SW480 (cell line): ENCODE measurements at regions not wholly inside any gene's neighbourhood (a gene's known extent, or its start where the extent isn't known, plus 50 kb on each side); places are given as distances from the start of the nearest gene placed in this dataset.
A peak's percentile ranks its signal among the peaks of the same experiment; 100 is the strongest.

Experiments used
- DNase-seq: peaks from one replicate; pipeline ENCODE4 v3.0.0-alpha.2; 2016; ENCODE audit warnings: low spot score

- DNase-seq = no peak
Measured at GRCh38 chr1:39107341-39108290, 81.5 kb downstream of the NDUFS5 start.

GRCh38 chr1:39109644-39110043 lies 83.5 kb downstream of the NDUFS5 start:
- DNase-seq = no peak

DNA sequence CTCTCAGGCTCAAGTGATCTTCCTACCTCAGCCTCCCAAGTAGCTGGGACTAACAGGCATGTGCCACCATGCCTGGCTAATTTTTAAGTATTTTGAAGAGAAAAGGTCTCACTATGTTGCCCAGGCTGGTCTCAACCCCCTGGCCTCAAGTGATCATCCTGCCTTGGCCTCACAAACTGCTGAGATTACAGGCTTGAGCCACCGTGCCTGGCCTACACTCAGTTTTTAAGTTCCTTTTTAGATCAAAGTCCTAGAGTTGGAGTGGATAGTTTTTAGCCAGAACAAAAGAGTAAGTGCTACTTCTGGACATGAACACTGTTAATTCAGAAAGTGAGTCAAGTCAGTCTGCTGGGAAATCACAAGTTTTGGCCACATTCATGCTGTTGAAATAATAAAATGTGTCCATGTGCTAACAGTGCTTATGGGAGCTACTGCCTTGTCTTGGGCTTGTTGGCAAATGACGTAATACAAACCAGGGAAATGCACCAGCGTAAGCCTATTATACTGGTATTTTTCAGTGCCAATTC lies 84.2 kb downstream of the NDUFS5 start:
- DNase-seq = no peak

GRCh38 chr1:39110882-39111281 lies 84.7 kb downstream of the NDUFS5 start:
- no peak for DNase-seq

DNA sequence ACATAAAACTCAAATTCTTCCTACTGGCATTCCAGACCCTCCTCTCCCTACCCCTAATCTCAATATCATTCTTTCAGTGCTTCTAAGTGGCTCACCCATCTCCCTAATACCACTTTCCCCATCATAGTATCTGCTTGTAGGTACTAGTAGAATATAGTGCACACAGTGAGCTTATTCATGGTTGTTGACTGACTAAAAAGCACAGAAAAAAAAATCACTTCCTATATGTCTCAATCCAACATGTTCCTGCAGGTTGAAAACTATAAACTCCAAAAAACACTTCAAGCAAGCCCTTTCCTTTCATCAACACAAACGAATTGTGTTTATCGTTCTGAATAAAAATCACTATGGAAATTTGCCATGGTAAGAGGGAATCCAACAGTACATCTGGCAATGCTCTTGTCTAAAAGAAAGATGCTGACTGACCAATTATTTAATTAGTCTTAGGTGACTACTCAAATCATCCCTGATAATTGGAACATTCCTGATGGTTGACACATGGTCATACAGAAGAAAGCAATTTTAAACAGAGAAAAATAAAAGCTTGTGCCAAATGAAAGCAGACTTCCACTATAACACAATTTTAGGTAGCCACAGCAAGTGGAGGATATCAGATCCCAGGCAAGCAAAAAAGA lies 87.1 kb downstream of the NDUFS5 start:
- DNase-seq = no peak

DNA sequence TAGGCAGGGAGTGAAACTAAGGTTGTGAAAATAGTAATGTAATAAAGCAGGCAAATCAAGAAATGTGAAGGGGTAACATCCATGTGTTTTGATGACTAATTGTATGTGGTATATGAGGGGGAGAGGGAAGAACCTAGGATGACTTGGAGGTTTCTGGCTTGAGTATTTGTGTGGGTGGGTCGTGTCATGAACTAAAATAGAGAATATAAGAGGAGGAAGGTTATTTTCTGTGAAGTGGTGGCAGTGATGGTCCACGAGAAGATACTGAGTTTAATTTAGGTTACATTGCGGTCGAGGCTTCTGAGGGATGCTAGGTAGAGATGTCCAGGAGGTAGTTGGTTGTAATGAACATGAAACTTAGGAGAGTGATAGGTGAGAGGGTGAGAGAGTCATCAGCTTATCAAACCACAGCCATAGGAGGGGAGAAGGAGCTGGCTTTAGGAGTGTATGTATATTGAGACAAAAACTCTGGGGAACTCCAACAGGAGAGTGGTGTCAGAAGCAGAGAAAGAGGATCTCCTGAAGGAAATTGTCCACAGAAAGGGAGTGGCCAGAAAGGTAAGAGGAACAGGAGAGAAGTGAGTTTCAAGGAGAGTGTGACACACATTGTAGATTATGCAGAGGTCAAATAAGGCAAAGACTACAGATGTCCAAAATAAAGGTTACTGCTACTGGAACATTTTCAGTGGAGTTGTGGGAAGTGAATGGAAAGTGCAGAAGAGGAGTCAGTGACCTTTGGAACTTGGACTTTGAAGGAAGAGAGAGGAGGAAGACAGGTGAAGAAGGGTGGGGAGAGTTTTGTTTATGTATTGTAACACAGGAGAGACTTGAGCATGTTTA lies 89.0 kb upstream of the MACF1 start:
- peak; percentile 39 for DNase-seq

- DNase-seq = no peak
Measured at GRCh38 chr1:39116116-39116607, 88.3 kb upstream of the MACF1 start.

GRCh38 chr1:39116860-39117728 lies 87.4 kb upstream of the MACF1 start:
- peak; percentile 93 for DNase-seq

- DNase-seq = peak; percentile 24
Measured at GRCh38 chr1:39117899-39118450, 86.5 kb upstream of the MACF1 start.

DNA sequence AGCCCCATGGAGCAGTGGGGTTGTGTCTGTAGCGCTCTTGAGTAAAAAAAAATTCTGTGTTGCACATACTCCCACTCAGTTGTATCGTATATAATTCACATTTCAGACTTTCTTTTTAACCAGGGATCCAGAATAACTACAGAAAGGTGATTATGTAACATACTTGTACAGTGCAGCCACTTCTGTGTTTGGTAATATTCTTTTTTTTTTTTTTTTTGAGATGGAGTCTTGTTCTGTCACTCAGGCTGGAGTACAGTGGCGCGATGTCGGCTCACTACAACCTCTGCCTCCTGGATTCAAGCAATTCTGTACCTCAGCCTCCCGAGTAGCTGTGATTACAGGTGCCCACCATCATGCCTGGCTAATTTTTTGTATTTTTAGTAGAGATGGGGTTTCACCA lies 82.4 kb upstream of the MACF1 start:
- no peak for DNase-seq

DNA sequence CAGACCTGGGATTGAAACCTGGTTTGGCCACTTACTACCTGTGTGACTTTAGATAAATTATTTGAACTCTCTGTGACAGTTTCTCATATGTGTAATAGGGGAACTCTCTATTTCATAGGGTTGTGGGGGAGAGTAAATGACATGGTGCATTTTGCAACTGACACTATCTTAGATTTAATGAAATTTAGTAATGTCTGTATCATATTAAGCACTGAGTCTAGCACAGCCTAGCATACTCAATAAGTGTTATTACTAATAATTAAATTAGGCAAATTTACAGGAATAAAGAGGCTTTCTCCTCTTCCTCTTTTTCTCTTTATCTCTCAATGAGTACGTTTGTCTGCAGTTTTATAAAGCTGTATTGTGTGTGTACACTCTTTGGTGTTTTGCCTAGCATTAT lies 80.2 kb upstream of the MACF1 start:
- DNase-seq = no peak

- DNase-seq = no peak
Measured at GRCh38 chr1:39127513-39127912, 77.0 kb upstream of the MACF1 start.

GRCh38 chr1:39128126-39128525 lies 76.4 kb upstream of the MACF1 start:
- DNase-seq = no peak

DNA sequence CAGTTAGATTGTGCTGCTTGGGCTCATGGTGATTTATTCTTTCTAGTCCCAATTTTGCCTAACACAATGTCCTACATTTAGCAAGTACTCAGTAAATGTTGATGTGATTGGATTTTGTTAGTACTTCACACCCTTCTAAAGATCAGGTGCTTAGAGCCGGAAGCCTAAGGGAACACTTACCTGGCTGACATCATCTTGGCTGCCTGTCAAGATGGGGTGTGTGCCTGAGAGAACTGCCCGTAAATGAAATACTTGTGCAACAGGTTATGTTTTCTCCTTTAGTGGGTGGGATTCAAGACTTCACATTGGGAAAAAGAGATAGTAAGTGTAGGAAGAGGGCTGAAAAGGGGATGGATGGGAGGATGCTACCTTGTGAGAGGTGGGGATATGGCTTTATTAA lies 75.5 kb upstream of the MACF1 start:
- no peak for DNase-seq

GRCh38 chr1:39129514-39129913 lies 75.0 kb upstream of the MACF1 start:
- peak; percentile 33 for DNase-seq

DNA sequence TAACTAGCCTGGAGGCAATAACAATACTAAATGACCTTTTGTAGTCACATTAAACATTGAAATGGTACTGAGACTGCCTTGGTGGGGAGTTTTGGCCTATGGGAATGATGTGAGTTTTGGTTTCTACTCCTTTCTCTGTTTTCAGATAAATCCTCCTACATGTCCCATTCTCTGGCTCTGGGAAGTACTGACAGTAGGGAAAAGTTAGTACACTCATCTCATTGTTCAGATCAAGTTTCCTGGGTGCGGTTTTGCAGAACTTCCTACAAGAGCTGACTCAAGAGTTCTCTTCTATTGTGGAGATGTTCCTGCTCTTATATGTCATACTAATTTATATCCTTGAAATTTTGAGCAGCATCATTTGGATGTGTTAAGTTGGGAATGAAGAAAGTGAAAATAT lies 74.2 kb upstream of the MACF1 start:
- peak; percentile 57 for DNase-seq

DNA sequence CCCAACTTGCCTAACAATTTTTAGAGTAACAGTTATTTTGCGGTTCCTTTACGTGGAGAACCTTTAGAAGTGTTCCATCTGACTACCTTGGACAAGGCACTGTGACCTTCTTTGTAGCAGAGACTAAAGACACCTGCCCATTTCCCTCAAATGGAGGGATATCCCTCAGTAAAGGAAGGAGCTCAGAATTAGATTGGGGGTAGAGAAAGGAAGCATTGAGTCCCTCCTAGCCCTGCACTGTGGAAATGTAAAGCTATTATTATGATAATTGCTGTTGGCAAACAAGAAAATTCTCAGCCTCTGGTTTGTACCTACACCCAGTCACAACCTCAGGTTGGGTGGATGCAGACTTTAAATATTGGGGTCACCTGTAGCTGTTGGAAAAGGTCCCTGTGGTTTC lies 72.6 kb upstream of the MACF1 start:
- no peak for DNase-seq

DNA sequence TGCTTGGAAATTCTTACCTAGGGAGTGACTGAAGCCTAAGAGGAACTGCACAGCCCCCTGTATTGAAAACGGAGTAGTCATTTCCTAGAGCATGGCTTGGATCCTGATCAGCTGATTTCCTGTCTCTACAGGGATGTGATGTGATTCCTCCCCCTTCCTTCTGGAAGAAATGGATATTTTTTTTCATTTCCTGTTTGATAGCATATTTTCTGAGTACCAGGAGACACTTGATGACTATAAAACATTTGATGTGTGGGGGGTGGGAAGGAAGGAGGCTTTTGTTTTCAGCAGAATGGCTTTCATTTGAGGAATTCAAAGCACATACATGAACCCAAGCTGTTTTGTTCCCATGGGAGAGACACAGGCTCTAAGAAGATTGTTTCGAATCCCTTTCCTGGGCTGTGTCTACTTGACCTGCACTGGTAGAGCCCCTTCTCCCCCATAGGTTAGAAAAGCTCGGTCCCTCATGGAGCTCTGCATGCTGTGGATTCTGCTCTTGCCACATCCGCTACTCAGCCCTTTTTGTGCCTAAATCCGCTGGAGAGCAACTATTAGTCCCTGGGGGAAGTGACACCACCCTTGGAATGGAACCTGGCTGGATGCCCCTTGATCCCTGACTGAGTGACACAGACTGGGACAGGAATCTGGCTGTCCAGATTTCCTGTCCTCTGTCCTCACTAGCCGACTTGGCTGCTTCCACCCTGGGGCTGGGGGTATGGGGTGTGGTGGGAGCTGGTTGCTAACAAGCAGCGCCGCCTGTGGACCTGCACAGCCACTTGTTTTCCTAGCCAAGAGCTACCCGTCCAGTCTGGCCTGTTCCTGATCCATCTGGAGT lies 71.8 kb upstream of the MACF1 start:
- no peak for DNase-seq

DNA sequence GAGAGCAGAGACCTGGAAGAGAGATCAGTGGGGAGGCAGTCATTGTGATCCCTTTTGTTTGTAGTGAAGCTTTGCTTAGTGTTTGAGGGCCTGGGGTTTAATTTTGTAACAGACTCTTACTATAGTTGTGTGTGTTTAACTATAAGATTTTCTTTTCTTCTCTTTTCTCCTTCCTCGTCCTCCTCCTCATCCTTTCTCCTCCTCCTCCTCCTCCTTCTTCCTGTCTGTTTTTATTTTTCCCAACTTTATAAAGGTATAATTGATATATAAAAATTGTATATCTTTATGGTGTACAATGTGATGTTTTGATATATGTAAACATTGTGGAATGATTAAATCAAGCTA lies 71.2 kb upstream of the MACF1 start:
- DNase-seq = no peak

- no peak for DNase-seq
Measured at GRCh38 chr1:39134768-39135333, 69.6 kb upstream of the MACF1 start.
